ENCODE measurements at regions not wholly inside any gene's neighbourhood (a gene's known extent, or its start where the extent isn't known, plus 50 kb on each side); places are given as distances from the start of the nearest gene placed in this dataset.

DNA sequence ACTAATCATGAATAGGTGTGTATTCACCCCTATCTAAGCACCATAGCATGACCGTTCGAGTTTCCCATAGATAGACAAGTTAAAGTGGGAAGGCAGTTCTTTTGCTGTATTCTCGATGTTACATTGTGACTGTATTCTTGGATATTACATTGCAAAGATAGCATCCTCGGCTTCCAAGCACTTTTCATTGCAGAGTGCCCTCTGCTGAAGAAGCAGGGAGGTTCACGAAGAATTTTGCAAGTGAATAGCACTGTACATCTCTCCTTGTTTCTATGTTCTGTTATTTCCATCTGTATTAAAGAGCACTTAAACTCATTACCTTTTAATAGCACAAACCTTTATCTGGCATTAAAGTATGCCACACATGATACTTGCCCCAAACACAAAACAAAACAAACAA lies 426.7 kb upstream of the ARX start:
- TF ChIP-seq, protein P1, sequence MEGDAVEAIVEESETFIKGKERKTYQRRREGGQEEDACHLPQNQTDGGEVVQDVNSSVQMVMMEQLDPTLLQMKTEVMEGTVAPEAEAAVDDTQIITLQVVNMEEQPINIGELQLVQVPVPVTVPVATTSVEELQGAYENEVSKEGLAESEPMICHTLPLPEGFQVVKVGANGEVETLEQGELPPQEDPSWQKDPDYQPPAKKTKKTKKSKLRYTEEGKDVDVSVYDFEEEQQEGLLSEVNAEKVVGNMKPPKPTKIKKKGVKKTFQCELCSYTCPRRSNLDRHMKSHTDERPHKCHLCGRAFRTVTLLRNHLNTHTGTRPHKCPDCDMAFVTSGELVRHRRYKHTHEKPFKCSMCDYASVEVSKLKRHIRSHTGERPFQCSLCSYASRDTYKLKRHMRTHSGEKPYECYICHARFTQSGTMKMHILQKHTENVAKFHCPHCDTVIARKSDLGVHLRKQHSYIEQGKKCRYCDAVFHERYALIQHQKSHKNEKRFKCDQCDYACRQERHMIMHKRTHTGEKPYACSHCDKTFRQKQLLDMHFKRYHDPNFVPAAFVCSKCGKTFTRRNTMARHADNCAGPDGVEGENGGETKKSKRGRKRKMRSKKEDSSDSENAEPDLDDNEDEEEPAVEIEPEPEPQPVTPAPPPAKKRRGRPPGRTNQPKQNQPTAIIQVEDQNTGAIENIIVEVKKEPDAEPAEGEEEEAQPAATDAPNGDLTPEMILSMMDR (IDR thresholded peaks at IDR 0.05), result no peak
- TF ChIP-seq POLR2A (IDR thresholded peaks at IDR 0.05; ENCODE audit: low read depth), result no peak
- TF ChIP-seq POLR2AphosphoS5 (IDR thresholded peaks at IDR 0.05), result no peak
- TF ChIP-seq EP300 (IDR thresholded peaks at IDR 0.05), result no peak

Data from esophagus muscularis mucosa (tissue), 4 donors.